ENCODE measurements at regions not wholly inside any gene's neighbourhood (a gene's known extent, or its start where the extent isn't known, plus 50 kb on each side); places are given as distances from the start of the nearest gene placed in this dataset.

GRCh38 chr2:71772510-71773172 lies 319.3 kb downstream of the DYSF start:
- DNase-seq = no peak

GRCh38 chr2:71767663-71768062 lies 314.3 kb downstream of the DYSF start:
- DNase-seq = no peak

GRCh38 chr2:71759060-71759459 lies 305.7 kb downstream of the DYSF start:
- peak; percentile 79 for DNase-seq

GRCh38 chr2:71757351-71757750 lies 304.0 kb downstream of the DYSF start:
- DNase-seq = no peak

GRCh38 chr2:71756280-71756906 lies 303.0 kb downstream of the DYSF start:
- DNase-seq = peak; percentile 67

GRCh38 chr2:71751590-71751989 lies 298.2 kb downstream of the DYSF start:
- DNase-seq = no peak

GRCh38 chr2:71749671-71750101 lies 296.3 kb downstream of the DYSF start:
- peak; percentile 29 for DNase-seq

- peak; percentile 22 for DNase-seq
Observed at GRCh38 chr2:71748227-71748626, 294.9 kb downstream of the DYSF start.

- no peak for DNase-seq
Observed at GRCh38 chr2:71747559-71747958, 294.2 kb downstream of the DYSF start.

- peak; percentile 18 for DNase-seq
Observed at GRCh38 chr2:71746946-71747501, 293.7 kb downstream of the DYSF start.

GRCh38 chr2:71744781-71745180 lies 291.4 kb downstream of the DYSF start:
- no peak for DNase-seq

GRCh38 chr2:71743995-71744675 lies 290.8 kb downstream of the DYSF start:
- DNase-seq = no peak

- peak; percentile 93 for DNase-seq
Observed at GRCh38 chr2:71742953-71743601, 289.7 kb downstream of the DYSF start.

- no peak for DNase-seq
Observed at GRCh38 chr2:71736986-71737385, 283.6 kb downstream of the DYSF start.

- no peak for DNase-seq
Observed at GRCh38 chr2:71736091-71736861, 282.9 kb downstream of the DYSF start.

All from fibroblast of skin of scalp (primary cell).